ENCODE measurements at regions not wholly inside any gene's neighbourhood (a gene's known extent, or its start where the extent isn't known, plus 50 kb on each side); places are given as distances from the start of the nearest gene placed in this dataset.
A peak's percentile ranks its signal among the peaks of the same experiment; 100 is the strongest.

DNA sequence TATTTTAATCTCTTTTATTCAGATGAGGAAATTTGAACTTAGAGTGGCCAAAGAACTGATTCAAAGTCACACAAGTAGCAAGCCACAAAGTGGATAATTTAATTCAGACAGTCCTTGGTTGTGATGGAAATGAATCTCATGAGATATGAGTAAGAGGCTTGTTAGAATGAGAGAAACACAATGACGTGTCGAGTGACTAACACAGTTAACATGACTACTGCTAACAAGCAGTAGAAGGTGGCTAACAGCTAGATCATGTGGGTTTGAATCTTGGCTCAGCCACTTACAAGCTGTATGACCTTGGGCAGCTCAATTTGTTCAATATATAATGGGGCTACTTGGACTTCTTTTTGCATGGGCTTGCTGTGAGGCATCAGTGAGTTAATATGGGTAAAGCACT is 104.5 kb upstream of the LMO4 start:
- no peak for DNase-seq (ENCODE audit: low spot score)

GRCh38 chr1:87225171-87225570 is 103.5 kb upstream of the LMO4 start:
- DNase-seq (ENCODE audit: low spot score): no peak

- DNase-seq (ENCODE audit: low spot score): no peak
Observed at GRCh38 chr1:87226341-87226760, 102.3 kb upstream of the LMO4 start.

- DNase-seq (ENCODE audit: low spot score): no peak
Observed at GRCh38 chr1:87227651-87228050, 101.0 kb upstream of the LMO4 start.

DNA sequence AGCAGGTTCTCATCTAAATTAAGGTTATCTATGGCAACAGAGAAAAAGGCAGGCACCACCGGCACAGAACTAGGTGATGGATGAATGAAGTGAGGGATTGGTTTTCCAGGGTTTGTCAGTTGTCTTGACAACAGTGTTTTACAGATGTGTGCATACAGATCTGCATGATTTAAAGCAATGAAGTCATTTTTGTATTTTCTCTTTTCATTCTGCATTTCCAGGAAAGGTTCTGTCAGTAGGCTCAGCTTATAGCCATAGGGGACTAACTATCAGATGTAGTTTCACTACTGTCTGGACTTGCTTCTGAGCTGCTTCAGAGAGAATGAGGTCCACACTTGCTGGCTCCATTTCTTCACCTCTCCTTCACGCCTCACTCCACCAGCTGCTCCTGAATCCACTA is 98.2 kb upstream of the LMO4 start:
- no peak for DNase-seq (ENCODE audit: low spot score)

- peak; percentile 45 for DNase-seq (ENCODE audit: low spot score)
Observed at GRCh38 chr1:87231703-87232367, 96.8 kb upstream of the LMO4 start.

- no peak for DNase-seq (ENCODE audit: low spot score)
Observed at GRCh38 chr1:87236585-87236984, 92.1 kb upstream of the LMO4 start.

- no peak for DNase-seq (ENCODE audit: low spot score)
Observed at GRCh38 chr1:87239997-87240605, 88.6 kb upstream of the LMO4 start.

- no peak for DNase-seq (ENCODE audit: low spot score)
Observed at GRCh38 chr1:87240661-87241285, 87.9 kb upstream of the LMO4 start.

GRCh38 chr1:87242445-87243185 is 86.1 kb upstream of the LMO4 start:
- DNase-seq (ENCODE audit: low spot score): no peak

DNA sequence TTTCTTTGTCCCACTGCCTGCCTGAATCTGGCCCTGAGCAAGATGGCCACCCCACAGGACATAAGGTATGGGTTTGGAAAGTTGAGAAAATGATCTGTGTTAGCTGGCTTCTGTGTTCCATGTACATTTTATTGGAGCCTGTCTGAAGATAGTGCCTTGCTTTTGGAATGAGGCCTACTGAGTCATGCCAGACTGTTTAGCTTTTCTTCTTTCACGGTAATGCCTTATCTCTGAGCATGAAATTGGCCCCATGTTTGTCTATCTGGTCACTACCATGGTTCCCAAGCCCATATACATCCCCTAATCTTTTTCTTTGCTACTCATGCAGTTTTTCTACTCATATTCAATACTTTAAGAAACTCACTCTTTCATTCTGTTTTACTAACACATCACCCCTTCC is 85.1 kb upstream of the LMO4 start:
- DNase-seq (ENCODE audit: low spot score): no peak

- DNase-seq (ENCODE audit: low spot score): no peak
Observed at GRCh38 chr1:87246436-87246835, 82.2 kb upstream of the LMO4 start.

DNA sequence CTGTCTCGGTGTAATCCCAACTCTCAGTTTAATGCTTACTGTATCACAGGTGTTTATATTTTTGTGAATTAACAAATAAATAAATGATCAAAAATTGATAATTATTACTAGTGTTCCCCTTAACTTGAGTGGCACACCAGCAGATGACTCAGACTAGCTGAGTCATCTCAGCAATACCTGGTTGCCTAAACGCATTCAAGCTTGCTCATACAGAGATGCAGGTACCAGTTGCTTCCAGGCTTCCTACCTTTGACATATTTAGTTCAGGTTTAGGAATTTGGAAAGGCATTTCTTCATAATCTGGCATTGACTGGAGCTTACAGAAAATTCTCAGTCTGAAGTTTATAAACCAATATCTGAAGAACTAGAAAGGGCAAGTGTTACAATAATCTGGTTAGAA is 78.9 kb upstream of the LMO4 start:
- no peak for DNase-seq (ENCODE audit: low spot score)

DNA sequence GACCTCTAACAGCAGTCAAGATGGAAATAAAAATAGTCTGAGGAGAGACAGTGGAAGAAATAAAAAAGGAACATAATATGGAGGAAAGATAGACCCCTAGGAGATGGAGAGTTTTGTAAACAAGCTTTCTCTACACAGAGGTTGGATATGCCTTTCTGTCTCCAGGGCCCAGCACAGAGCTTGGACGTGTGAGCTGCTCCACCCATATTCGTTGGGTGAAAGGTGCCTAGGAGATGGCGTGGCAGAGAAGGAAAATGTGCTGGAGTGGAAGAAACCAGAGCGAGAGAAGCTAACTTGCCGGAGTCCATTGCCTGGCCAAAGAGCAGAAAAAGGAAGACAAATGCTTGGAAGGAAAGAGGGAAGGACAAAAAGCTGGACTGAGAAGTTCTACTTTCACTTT is 78.3 kb upstream of the LMO4 start:
- DNase-seq (ENCODE audit: low spot score): no peak

DNA sequence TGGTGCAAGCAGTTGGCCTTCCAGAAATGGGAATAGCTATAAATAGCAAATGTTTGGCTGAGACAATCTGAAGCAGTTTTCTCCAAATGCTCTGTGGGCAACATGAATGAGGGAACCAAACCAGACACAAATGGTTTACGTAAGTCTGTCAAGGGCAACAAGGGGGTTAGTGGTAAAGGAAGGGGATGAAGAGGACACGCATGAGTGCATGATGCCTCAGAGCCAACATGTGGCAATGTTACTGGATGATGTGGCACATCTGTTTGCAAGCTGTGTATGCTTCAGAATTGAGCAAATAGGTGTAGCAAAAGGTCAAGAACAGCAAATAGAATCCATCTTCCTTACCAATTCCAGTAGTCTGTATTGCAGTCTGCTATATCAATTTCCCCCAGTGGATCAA is 76.3 kb upstream of the LMO4 start:
- DNase-seq (ENCODE audit: low spot score): no peak

GRCh38 chr1:87262688-87263087 is 66.0 kb upstream of the LMO4 start:
- DNase-seq (ENCODE audit: low spot score): no peak

GRCh38 chr1:87263281-87263680 is 65.4 kb upstream of the LMO4 start:
- no peak for DNase-seq (ENCODE audit: low spot score)

GRCh38 chr1:87263785-87264184 is 64.9 kb upstream of the LMO4 start:
- DNase-seq (ENCODE audit: low spot score): no peak

- DNase-seq (ENCODE audit: low spot score): no peak
Observed at GRCh38 chr1:87264976-87265375, 63.7 kb upstream of the LMO4 start.

GRCh38 chr1:87265786-87266185 is 62.9 kb upstream of the LMO4 start:
- DNase-seq (ENCODE audit: low spot score): no peak

DNA sequence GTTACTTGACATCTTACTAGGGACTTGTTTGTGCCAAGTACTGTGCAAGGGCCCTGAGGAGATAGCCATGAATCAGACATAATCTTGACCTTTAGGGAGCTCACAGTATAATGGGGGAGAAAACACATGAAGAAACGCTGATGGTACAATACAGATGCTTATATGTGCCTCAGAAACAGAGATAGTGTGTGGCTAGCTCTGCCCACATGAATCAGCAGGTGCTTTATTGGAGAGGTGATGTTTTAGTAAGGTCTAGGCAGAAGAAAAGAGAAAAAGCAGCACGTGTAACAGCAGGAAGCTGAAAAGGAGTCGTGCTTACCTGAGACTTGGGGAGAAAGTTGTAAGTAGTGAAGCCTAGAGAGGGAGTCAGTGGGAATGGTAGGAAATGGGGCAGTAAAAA is 60.6 kb upstream of the LMO4 start:
- DNase-seq (ENCODE audit: low spot score): no peak

DNA sequence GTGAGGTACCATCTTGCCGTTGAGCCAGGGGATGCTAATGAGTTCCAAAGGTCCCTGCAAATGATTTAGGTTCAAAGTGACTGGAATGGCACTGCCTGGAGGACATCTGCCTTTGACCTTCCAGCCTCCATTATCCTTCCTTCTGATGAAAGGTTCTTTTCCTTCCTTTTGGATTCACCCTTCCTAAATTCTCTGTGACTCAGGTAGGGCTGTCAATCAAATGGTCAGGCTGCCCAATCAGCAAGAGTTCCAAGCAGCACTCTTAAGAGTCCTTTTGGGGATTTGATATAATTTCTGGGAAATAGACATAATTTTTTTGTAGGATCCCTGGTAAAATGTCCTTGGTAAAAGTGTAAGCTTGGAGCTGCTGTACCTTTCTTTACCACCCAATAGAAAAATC is 58.8 kb upstream of the LMO4 start:
- no peak for DNase-seq (ENCODE audit: low spot score)

DNA sequence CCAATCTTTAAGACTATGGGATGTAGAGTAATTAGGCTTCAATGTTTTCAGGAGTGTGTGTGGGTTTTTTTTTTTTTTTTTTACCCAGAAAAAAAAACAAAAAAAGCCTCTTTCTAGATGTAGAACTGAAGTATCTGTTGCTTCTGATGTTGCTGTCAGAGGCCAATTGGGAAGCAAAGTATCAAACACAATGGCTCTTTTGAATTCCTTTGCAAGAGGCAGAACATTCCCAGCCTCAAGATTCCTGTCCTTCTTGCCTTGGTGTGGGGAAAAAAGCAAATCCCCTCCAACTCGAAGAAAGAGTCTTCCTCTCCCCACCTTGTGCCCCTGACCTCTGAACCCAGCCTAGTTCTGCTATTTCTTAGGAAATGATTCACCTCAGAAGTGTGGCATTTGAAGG is 55.4 kb upstream of the LMO4 start:
- DNase-seq (ENCODE audit: low spot score): no peak
